ENCODE measurements at regions not wholly inside any gene's neighbourhood (a gene's known extent, or its start where the extent isn't known, plus 50 kb on each side); places are given as distances from the start of the nearest gene placed in this dataset.
"Not testable (repeated sequence)": the region's sequence is repeated elsewhere in the genome, so short reads cannot be mapped to it uniquely, and the experiment has no call there.

DNA sequence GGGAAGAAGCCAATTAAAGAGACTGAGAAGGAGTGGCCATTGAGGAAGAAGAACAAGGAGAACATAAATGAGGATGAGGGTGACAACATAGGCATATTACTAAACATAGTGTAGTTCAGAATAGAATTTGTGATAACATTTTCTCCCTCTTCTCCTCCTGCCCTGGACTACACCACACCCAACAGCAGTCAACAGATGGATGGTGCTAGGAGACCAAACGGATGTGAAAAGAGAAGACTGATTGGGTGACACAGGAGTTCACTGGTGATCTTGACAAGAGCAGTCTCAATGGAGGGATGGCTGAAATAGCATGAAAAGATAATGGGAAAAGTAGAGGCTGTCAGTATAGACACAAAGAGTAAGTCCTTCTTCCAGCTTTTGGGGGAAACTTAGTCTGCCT, 226.5 kb upstream of the FGF13 start:
- DNase-seq (ENCODE audit: low spot score) = no peak

DNA sequence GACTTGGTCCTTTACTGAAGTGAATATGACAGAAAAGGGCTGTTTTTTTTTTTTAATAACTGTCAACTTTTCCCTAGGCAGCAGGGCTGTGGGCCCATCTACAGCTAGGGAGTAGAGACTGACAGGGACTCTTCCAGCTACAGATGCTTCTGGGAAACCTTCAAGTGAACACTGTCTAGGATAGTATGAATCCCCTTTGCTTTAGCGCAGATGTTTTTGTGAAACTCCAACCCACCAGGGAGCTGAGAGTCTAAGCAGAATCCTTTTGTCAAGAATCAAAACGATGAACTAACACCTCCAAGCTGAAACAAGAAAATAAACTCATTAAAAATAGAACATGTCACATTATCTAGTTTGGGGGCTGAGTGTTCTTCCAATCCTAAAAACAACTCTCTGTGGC, 219.7 kb upstream of the FGF13 start:
- no peak for DNase-seq (ENCODE audit: low spot score)

GRCh38 chrX:138930583-138930945, 219.0 kb upstream of the FGF13 start:
- DNase-seq (ENCODE audit: low spot score) = no peak

GRCh38 chrX:138929926-138930582, 218.5 kb upstream of the FGF13 start:
- DNase-seq (ENCODE audit: low spot score) = peak; percentile 11

DNA sequence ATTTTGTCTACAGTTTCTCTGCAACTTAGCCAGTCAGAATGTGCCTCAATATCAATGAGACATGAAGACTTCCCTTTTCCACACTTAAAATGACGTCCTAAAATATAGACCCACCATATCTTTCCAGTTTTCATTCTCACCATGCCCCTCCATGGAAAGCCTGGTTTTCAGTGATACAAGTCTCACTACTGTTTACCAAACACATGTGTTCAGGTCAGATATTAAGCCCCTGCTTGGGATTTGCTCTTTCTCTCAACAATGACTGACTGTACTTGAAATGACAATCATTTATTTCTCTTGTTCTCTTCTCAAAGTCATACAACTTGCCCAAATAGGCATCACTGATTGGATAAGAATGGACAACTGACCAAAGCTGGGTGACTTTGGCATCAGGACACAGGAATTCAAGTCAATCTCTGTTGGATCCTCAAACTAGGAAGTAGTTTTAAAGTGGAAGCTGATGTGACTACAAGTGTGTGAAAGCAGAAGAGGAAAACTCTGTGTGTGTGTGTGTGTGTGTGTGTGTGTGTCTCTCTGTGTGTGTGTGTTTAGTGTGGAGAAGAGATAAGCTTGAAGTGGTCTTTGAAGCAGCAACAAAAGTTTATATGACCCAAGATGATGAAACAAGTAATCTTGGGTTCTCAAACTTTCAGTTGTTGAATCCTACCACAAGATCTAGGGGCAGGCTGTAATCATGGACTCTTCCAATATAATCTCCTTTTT, 217.4 kb upstream of the FGF13 start:
- DNase-seq (ENCODE audit: low spot score) = no peak

GRCh38 chrX:138925330-138925729, 213.8 kb upstream of the FGF13 start:
- no peak for DNase-seq (ENCODE audit: low spot score)

GRCh38 chrX:138923805-138924204, 212.3 kb upstream of the FGF13 start:
- no peak for DNase-seq (ENCODE audit: low spot score)

GRCh38 chrX:138921031-138921430, 209.5 kb upstream of the FGF13 start:
- no peak for DNase-seq (ENCODE audit: low spot score)

DNA sequence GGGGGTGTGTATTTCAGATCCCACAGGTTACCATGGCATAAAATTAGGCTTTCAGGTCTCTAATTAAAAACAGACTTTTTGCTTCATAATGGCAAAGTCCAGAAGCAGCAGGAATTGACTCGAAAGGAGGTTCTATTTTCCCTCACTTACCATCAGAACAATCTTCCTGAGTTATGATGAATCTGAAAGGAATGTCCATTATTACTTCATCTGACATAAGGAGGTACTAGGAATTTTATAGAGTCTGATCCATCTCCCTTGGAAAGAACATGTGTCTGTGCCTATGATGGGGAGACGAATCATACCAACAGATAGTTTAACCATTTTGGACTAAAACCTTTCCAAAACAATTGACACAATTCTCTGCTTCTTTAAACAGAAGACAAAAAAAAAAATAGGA, 206.3 kb upstream of the FGF13 start:
- no peak for DNase-seq (ENCODE audit: low spot score)

- no peak for DNase-seq (ENCODE audit: low spot score)
Observed at GRCh38 chrX:138914767-138915166, 203.2 kb upstream of the FGF13 start.

- DNase-seq (ENCODE audit: low spot score) = no peak
Observed at GRCh38 chrX:138908577-138908976, 197.1 kb upstream of the FGF13 start.

GRCh38 chrX:138897621-138898492, 186.3 kb upstream of the FGF13 start:
- DNase-seq (ENCODE audit: low spot score) = no peak

DNA sequence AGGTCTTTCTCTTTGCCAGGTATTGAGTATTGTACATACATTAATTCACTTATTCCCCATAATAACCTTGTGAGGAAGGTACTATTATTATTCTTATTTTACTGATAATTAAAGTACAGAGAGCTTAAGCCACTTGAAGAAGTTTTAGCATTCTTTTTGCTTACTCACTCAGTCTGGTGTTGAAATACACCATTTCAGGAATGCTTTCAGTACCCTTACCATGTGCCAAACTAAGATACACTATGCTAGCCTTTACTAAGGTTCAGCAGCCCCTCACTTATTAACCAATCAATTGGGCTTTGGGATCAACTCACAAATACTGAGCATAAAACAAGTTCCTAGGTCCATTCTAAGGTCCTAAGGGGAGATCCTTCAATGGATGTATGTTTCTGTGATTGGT, 179.0 kb upstream of the FGF13 start:
- no peak for DNase-seq (ENCODE audit: low spot score)

DNA sequence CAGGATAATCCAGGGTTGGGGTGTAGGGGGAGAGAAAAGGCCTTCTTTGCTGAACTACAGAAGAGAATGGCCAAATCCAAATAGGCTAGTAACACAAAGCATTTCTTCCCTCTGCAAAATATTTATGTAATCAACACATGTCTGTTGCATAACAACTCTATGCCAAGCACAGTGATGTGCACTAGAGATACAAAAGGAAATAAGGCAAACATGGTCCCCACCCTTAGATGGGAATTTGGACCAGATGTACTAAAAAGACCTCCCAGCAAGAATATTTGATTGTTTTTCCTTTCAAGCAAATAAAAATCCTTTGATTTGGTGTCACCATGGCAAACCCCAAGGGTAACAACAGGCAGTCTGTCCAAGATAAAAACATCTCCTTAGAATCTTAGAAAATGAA, 177.6 kb upstream of the FGF13 start:
- no peak for DNase-seq (ENCODE audit: low spot score)

GRCh38 chrX:138886769-138887168, 175.3 kb upstream of the FGF13 start:
- DNase-seq (ENCODE audit: low spot score) = no peak

GRCh38 chrX:138885886-138886285, 174.4 kb upstream of the FGF13 start:
- no peak for DNase-seq (ENCODE audit: low spot score)

DNA sequence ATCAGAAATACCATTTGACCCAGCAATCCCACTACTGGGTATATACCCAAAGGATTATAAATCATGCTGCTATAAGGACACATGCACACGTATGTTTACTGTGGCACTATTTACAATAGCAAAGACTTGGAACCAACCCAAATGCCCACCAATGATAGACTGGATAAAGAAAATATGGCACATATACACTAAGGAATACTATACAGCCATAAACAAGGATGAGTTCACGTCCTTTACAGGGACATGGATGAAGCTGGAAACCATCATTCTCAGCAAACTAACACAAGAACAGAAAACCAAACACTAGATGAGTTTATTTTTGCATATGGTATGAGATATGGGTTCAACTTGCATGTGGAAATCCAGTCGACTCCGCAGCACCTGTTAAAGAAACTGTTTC, 168.8 kb upstream of the FGF13 start:
- not testable (repeated sequence) for DNase-seq (ENCODE audit: low spot score)

DNA sequence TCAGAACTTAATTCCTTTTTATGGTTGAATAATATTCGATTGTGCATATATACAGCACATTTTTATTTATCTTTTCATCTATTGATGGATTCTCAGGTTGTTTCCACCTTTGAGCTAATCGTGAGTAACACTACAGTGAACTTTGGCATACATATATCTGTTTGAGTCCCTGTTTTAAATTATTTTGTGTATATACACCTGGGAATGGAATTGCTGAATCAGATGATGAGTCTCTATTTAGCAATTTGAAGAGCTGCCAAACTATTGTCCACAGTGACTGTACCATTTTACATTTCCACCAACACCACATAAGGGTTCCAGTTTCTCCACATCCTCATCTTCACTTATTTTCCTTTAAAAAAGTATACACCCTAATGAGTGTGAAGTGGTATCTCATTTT, 166.2 kb upstream of the FGF13 start:
- DNase-seq (ENCODE audit: low spot score) = no peak

GRCh38 chrX:138875472-138875871, 164.0 kb upstream of the FGF13 start:
- DNase-seq (ENCODE audit: low spot score) = no peak

- DNase-seq (ENCODE audit: low spot score) = peak; percentile 1
Observed at GRCh38 chrX:138874271-138874935, 162.9 kb upstream of the FGF13 start.

GRCh38 chrX:138873640-138874039, 162.1 kb upstream of the FGF13 start:
- DNase-seq (ENCODE audit: low spot score) = not testable (repeated sequence)

GRCh38 chrX:138872537-138872936, 161.0 kb upstream of the FGF13 start:
- DNase-seq (ENCODE audit: low spot score) = no peak

Measured in umbilical cord (tissue), 1 donor.